ENCODE measurements at regions not wholly inside any gene's neighbourhood (a gene's known extent, or its start where the extent isn't known, plus 50 kb on each side); places are given as distances from the start of the nearest gene placed in this dataset.

- TF ChIP-seq, protein P1, sequence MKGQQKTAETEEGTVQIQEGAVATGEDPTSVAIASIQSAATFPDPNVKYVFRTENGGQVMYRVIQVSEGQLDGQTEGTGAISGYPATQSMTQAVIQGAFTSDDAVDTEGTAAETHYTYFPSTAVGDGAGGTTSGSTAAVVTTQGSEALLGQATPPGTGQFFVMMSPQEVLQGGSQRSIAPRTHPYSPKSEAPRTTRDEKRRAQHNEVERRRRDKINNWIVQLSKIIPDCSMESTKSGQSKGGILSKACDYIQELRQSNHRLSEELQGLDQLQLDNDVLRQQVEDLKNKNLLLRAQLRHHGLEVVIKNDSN (IDR thresholded peaks at IDR 0.05; ENCODE audit: borderline replicate concordance, low read depth) = no peak
- TF ChIP-seq, protein P2, sequence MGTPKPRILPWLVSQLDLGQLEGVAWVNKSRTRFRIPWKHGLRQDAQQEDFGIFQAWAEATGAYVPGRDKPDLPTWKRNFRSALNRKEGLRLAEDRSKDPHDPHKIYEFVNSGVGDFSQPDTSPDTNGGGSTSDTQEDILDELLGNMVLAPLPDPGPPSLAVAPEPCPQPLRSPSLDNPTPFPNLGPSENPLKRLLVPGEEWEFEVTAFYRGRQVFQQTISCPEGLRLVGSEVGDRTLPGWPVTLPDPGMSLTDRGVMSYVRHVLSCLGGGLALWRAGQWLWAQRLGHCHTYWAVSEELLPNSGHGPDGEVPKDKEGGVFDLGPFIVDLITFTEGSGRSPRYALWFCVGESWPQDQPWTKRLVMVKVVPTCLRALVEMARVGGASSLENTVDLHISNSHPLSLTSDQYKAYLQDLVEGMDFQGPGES (IDR thresholded peaks at IDR 0.05; ENCODE audit: low read depth, low read length) = no peak
- TF ChIP-seq GABPA (IDR thresholded peaks at IDR 0.05; ENCODE audit: low read depth) = no peak
- TF ChIP-seq, protein P3, sequence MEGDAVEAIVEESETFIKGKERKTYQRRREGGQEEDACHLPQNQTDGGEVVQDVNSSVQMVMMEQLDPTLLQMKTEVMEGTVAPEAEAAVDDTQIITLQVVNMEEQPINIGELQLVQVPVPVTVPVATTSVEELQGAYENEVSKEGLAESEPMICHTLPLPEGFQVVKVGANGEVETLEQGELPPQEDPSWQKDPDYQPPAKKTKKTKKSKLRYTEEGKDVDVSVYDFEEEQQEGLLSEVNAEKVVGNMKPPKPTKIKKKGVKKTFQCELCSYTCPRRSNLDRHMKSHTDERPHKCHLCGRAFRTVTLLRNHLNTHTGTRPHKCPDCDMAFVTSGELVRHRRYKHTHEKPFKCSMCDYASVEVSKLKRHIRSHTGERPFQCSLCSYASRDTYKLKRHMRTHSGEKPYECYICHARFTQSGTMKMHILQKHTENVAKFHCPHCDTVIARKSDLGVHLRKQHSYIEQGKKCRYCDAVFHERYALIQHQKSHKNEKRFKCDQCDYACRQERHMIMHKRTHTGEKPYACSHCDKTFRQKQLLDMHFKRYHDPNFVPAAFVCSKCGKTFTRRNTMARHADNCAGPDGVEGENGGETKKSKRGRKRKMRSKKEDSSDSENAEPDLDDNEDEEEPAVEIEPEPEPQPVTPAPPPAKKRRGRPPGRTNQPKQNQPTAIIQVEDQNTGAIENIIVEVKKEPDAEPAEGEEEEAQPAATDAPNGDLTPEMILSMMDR (IDR thresholded peaks at IDR 0.05) = peak; percentile 87
- no peak for TF ChIP-seq NRF1 (IDR thresholded peaks at IDR 0.05; ENCODE audit: low read depth, low read length)
- TF ChIP-seq MXI1 (IDR thresholded peaks at IDR 0.05; ENCODE audit: low read depth, low read length) = no peak
- no peak for TF ChIP-seq RCOR1 (IDR thresholded peaks at IDR 0.05; ENCODE audit: low read length)
- TF ChIP-seq, protein P4, sequence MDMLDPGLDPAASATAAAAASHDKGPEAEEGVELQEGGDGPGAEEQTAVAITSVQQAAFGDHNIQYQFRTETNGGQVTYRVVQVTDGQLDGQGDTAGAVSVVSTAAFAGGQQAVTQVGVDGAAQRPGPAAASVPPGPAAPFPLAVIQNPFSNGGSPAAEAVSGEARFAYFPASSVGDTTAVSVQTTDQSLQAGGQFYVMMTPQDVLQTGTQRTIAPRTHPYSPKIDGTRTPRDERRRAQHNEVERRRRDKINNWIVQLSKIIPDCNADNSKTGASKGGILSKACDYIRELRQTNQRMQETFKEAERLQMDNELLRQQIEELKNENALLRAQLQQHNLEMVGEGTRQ (IDR thresholded peaks at IDR 0.05; ENCODE audit: borderline replicate concordance, low read depth, low read length) = no peak
These were observed 57.4 kb downstream of the OLIG1 start (continued) for GRCh38 chr21:33127154-33127867.

DNA sequence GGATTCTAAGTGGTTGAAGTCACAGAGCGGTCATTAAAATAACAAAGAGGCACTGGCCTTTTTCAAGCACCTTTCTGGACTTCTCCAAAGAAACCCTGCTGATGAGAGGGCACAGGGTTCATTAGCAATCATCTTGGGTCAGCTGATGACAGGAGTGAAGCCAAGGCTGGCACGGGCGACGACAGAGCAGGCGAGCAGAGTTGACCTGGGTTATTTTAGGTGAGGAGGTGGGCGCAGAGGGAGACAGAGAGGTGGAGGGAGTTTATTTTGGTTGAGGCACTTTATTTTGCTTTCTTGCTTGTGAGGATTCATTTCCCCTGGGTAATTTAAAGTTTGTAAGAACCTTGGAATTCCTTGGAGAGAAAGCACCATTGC, 57.9 kb downstream of the OLIG1 start:
- H3K27ac ChIP-seq (ENCODE audit: low read depth in 2 of 2, low read length in 1 of 2) = no peak overlapping the region
- no peaks in the 10 kb centered on the region for H3K9me2 ChIP-seq
- no peak overlapping the region for H3K9ac ChIP-seq
- H3K4me2 ChIP-seq = no peak overlapping the region
- H3K27me3 ChIP-seq (ENCODE audit: insufficient read depth) = peaks cover 87% of the 10 kb centered on the region
- no peak overlapping the region for H2AFZ ChIP-seq (ENCODE audit: low read depth)
- POLR2A ChIA-PET = no interaction called here
- H3K4me3 ChIP-seq (ENCODE audit: low read depth in 2 of 2, low read length in 1 of 2) = 0 out of 4 replicates have a peak overlapping the region, but pooled peaks of 1 of the 2 experiments have one; percentile 44
- H3K79me2 ChIP-seq (ENCODE audit: insufficient read depth) = no peaks in the 10 kb centered on the region
- no peaks in the 10 kb centered on the region; a peak in 1 of 4 replicates for H3K4me1 ChIP-seq (ENCODE audit: control insufficient read depth in 1 of 2, insufficient read depth in 2 of 2, low read depth in 1 of 2, low read length in 1 of 2)
- 15% methylated on average over 6 of the region's 6 CpGs for WGBS (ENCODE audit: low lambda C conversion rate)
- H3K9me3 ChIP-seq = no peaks in the 10 kb centered on the region
- H3K36me3 ChIP-seq (replicated peaks in 1 of 2; ENCODE audit: control insufficient read depth in 1 of 2, insufficient read depth in 2 of 2, low read length in 1 of 2) = no peaks in the 10 kb centered on the region
- CTCF ChIA-PET = interaction anchor here (1.0 to 1.7 kb wide), 12 partner anchors 8 to 289 kb away, joined by 3 to 12 read pairs (median 4); no protein-coding TSS in a partner anchor
- no peak for DNase-seq
- H3F3A ChIP-seq (replicated peaks; ENCODE audit: insufficient read depth) = no peaks in the 10 kb centered on the region
- no peaks in the 10 kb centered on the region for H4K20me1 ChIP-seq (ENCODE audit: insufficient read depth)
- no peak for TF ChIP-seq NRF1 (IDR thresholded peaks at IDR 0.05; ENCODE audit: low read depth, low read length)
- TF ChIP-seq, protein P5, sequence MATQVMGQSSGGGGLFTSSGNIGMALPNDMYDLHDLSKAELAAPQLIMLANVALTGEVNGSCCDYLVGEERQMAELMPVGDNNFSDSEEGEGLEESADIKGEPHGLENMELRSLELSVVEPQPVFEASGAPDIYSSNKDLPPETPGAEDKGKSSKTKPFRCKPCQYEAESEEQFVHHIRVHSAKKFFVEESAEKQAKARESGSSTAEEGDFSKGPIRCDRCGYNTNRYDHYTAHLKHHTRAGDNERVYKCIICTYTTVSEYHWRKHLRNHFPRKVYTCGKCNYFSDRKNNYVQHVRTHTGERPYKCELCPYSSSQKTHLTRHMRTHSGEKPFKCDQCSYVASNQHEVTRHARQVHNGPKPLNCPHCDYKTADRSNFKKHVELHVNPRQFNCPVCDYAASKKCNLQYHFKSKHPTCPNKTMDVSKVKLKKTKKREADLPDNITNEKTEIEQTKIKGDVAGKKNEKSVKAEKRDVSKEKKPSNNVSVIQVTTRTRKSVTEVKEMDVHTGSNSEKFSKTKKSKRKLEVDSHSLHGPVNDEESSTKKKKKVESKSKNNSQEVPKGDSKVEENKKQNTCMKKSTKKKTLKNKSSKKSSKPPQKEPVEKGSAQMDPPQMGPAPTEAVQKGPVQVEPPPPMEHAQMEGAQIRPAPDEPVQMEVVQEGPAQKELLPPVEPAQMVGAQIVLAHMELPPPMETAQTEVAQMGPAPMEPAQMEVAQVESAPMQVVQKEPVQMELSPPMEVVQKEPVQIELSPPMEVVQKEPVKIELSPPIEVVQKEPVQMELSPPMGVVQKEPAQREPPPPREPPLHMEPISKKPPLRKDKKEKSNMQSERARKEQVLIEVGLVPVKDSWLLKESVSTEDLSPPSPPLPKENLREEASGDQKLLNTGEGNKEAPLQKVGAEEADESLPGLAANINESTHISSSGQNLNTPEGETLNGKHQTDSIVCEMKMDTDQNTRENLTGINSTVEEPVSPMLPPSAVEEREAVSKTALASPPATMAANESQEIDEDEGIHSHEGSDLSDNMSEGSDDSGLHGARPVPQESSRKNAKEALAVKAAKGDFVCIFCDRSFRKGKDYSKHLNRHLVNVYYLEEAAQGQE (IDR thresholded peaks at IDR 0.05; ENCODE audit: low read depth, low read length) = no peak
- TF ChIP-seq CHD2 (IDR thresholded peaks at IDR 0.05; ENCODE audit: low read length, partially characterized antibody) = no peak
- no peak for TF ChIP-seq NFIC (IDR thresholded peaks at IDR 0.05; ENCODE audit: borderline replicate concordance)
- TF ChIP-seq GABPA (IDR thresholded peaks at IDR 0.05; ENCODE audit: low read depth) = no peak
- TF ChIP-seq SIN3A (IDR thresholded peaks at IDR 0.05; ENCODE audit: borderline replicate concordance, low read depth, low read length) = no peak
- TF ChIP-seq YY1 (IDR thresholded peaks at IDR 0.05; ENCODE audit: low read depth) = no peak
- TF ChIP-seq, protein P4 (IDR thresholded peaks at IDR 0.05; ENCODE audit: borderline replicate concordance, low read depth, low read length) = no peak
- no peak for TF ChIP-seq RFX5 (IDR thresholded peaks at IDR 0.05; ENCODE audit: low read length)
- TF ChIP-seq GATA2 (CRISPR knock-in tag; IDR thresholded peaks at IDR 0.05) = no peak
